NCI-H187 treated with DMSO at 0.1 percent for 48 hours (cell line): ENCODE measurements at regions not wholly inside any gene's neighbourhood (a gene's known extent, or its start where the extent isn't known, plus 50 kb on each side); places are given as distances from the start of the nearest gene placed in this dataset.

ENCODE experiments used
- DNase-seq: peaks from one replicate; lab custom pipeline; 2025; lab: John Stamatoyannopoulos, UW

GRCh38 chr10:124302951-124303505 is 115.7 kb downstream of the OAT start:
- DNase-seq, result no peak

DNA sequence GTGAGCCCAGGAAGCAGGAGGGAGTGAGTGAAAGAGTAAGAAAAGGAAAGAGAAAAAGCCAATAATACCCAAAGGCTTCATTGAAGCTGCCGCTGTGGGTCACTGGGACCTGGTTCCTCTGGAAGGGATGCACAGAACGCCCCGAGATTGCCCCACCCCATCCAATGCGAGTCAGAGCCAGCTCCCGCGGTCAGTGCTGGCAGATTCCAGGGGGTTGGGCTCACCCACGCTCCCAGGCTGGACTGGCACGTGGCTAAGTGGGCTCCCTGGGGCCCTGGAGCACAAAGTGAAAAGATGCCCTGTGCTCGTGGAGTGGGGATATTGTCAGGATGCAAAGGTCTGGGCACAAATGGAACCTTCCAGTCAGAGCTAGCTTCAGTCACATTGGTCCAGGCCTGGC is 117.0 kb downstream of the OAT start:
- DNase-seq, result no peak

- DNase-seq, result no peak
Measured at GRCh38 chr10:124300735-124301134, 118.0 kb downstream of the OAT start.

- DNase-seq, result no peak
Measured at GRCh38 chr10:124300224-124300623, 118.5 kb downstream of the OAT start.

- no peak for DNase-seq
Measured at GRCh38 chr10:124299696-124300095, 119.0 kb downstream of the OAT start.

DNA sequence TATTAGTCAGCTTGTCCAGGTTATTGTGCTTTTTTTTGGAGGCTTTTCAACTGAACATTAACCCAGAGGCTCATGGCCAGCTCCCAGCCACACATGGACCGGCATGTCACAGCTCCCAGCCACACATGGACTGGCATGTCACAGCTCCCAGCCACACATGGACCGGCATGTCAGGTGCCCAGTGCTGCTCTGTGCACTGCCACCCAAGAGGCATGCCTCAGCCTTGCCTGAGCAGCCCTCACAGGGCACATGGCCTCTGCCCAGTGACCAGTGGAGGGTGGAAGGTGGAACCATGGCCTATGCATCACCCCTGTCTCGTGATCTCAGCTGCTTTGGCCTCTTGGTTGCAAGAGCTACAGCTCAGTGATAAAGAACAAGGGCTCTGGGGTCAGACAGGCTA is 119.8 kb downstream of the OAT start:
- no peak for DNase-seq

DNA sequence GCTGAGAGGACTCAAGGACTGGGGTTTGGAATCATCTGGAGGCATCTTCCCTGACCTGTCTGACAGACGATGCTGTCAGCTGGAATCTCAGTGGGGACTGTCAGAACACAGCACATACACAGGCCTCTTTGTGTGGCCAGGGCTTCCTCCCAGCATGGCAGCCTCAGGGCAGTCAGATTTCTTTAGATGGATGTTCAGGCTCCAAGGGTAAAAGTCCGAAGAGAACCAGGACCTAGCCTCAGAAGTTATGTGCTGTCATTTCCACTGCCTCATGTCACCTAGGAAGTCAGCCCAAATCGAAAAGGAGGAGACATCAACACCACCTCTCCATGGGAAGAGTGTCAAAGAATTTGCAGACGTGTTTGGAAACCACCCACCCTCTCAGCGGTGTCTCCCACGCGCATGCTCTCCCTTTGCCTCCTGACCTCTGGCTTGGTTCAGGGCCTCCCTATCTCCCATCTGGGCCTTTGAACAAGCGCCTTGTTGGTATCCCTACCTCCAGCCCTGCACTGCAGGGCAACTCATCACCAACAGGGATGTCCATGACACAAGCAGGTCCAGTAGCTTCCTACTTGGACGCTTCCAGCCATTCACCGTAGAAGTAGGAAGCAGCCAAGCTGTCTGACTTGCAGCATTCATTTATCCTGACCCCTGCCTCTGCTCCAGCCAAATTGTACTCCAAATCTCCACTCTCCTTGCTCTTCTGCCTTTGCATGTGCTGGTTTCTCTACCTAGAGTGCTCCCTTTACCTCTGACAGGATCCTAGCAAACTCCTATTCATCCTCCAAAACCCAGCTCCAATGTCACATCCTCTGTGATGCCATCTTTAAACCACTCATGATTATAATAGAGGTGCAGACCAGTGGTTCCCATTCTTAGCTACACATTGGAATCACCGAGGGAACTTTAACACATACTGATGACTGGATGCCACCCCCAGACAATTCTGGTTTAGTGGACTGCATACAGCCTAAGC is 121.6 kb downstream of the OAT start:
- no peak for DNase-seq

- DNase-seq, result no peak
Measured at GRCh38 chr10:124296121-124296812, 122.5 kb downstream of the OAT start.

DNA sequence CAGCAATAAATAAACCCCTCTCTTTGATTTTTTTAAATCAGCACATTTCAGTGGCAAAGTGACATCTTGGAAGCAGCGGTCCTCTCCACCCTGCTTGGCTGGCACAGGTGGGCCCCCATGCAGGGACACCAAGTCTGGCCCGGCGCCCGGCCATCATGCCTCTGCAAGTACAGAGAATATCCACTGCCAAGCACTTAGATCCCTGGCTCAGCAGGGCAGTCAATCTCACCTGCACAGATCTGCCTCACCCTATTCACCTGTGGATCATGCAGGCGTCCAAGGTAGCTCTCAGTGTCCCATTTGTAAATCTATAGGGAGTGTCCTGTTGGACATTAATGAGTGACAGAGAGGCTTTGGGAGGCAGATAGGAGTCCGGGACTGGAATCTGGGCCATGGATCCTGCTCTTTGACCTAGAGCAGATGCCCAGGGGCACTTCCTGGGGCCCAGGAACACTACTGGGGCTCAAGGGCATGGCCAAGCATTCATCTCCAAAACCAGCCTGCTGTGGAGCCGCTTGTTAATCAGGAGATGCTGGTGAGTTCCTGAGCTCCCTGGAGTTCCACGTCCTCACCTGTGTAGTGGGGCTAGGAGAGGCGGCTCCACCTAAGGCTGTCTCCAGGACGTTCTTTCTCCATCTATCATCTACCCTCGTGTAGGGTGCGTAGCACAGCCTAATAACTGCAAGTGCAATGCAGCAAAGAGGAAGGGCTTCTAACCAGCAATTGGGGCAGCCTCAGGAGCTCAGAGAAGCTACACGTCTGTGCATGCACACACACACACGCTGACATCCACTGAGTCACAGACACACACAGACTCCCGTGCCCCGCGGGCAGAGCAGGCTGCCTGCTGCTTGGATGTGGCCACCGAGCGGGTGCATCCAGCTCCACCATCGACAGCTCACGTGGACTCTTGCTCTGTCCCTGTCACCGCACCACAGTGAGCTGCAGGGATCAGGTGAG is 123.6 kb downstream of the OAT start:
- no peak for DNase-seq

DNA sequence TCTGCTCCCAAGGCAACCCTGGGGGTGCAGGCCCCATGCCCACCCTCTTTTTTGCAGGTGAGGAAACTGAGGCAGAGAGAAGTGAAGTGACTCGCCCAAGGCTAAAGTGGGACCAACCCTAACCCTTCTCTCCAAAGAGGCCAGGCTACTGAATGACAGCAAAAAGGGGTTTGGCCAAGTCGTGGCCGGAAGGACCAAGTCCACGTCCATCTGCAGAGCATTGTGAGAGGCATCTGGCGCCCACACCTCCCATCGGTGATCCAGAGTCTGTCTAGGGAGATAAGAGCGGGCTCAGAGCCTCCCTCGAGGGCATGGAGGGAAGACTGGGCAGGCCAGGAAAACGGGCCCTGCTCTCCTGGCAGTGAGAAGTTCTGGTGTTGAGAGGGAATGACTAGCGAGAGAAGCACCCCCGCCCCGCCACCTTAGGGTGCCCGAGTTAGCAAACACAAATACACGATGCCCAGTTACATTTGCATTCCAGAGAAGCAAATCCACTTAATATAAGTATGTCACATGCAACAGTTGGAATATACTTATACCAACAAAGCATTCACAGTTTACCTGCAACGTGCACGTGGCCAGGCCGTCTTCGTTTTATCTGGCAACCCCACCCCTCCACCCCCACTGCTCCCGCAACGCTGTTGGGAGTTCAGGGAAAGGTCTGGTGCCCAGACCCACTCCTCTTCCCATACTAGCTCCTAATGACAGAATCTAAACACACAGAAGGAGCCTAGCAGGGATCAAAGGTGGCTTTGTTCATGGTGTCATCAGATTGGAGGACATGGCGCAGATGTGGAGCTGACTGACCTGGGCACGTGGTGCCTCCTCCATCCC is 124.9 kb downstream of the OAT start:
- no peak for DNase-seq

- DNase-seq, result no peak
Measured at GRCh38 chr10:124292911-124293615, 125.7 kb downstream of the OAT start.

DNA sequence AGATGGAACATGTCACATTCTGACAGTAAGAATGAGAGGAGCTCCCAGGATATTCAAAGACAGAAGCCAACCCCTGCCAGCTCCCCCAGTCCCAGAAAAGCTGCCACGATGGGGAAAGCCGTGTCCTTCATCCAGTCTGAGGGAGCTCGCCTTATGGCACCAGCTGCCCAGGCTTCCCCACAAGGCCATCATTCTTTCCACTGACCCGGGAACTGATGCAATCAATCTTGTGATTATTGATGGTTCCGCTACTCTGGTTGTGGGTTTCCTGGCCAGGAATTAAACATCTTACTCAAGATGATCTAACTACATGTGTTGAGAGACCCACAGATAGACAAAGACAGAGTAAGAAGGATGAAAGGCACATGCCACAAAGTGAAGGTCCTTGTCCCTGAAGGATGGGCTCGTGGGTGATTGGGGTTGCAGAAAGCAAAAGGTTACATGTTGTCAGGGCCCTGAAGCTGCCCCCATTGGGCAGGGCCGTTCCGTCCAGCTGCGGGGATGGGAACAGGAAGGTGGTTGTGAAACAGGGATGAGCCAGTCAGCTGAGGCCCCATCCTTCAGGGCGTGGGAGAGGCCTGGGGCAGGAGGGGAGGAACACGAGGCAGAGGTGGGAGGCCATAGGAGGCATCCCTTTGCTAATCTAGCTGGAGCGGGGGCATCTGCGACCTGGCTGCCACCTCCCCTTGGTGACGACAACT is 127.6 kb downstream of the OAT start:
- no peak for DNase-seq

DNA sequence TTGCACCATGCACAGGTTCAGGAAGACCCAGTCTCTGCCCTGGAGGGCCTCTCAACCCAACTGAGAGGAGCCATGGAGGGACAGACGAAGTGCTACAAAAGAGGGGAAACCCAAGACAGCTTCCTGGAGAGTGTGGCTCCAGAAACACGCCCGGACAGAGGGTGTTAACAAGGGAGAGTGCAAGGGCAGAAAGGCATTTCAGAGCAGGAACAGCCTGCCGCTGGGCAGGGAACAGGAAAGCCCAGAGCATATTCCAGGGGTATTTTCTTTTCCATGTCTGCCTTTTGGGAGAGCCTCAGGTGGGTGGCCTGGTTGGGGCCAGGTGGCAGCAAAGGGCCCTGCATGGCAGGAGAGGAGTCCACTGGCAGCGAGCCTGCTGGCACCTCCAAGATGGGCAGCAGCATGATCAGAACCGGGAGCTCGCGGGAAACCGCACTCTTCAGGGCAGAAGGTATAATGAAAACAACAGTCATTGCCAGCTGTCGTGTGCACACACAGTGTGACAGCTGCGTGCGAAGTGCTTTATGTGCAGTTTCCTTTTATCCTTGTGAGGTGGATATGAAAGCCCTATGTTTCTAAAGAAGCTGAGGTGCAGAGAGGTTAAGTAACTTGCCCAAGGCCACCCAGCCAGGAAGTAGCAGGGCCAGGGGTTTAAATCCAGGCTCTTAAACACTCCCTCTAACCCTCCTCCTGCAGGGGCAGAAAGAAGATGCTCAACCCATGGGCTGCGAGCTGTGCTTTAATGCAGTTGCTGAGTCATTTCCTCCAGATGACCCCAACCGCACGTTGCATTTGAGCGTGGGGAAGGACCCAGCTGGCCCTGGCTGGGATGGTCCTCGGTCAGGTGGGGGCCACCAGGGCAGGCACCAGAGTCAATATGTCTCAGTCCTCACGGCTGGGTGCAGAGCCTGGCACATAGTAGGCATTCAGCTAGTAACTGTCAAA is 128.6 kb downstream of the OAT start:
- DNase-seq, result no peak

DNA sequence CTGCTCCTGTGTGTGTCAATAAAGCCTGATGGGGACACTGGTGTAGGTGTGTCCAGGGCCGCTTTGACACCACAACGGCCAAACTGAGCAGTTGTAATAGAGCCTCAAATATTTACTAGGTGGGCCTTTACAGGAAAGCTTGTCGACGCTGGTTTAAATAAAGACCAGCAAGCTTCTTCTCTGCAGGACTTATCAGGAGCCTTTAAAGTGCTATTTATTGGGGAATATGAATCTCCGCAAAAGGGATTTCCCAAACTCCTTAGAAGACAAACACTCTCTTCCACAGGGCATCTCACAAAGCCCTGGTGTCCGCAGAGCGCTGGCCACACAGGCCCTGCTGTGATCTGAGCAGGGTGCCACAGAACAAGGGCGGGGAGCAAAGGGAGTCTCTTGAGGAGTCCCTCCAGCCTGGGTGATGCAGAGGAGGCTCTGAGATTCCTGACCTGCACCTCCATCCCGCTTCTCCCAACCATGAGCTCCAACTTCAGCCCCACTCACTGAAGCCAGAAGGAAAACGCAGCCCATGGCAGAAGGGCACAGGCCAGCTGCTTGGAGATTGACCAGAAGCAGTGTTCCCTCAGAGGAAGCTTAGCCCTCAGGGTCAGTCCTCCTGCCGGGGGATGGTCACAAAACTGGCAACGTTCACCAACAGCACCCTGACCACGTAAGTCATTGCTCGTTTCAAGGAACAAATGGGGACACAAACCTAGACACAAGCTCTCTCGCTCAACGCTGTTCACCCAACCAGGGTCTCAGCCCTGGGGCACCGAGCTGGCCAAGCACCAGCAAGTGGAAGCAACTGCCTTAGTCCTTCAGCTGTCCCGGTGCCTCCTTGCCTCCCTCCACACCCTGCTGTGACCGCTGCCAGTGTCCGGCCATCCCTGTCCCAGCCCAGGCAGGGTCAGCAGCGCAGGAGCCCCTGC is 129.5 kb downstream of the OAT start:
- DNase-seq, result no peak

DNA sequence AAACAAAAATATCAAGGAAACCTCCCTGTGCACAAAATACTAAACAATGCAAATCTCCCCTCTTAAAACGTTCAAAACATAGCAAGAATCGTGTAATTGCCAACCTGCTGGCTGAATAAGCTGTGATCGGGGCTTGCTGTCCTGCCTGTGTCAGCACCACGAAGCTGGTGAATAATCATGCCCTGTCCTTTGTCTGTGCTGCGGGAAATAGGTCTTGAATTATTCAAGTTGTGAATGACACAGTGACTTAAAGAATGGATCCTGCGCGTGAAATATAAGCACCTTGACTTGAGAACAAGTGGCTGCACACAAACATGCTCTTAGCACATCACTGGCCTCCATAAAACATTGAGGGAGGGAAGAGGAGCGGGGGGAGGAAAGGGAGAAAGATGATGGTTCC is 130.2 kb downstream of the OAT start:
- no peak for DNase-seq

GRCh38 chr10:124287791-124288190 is 130.9 kb downstream of the OAT start:
- DNase-seq, result no peak

DNA sequence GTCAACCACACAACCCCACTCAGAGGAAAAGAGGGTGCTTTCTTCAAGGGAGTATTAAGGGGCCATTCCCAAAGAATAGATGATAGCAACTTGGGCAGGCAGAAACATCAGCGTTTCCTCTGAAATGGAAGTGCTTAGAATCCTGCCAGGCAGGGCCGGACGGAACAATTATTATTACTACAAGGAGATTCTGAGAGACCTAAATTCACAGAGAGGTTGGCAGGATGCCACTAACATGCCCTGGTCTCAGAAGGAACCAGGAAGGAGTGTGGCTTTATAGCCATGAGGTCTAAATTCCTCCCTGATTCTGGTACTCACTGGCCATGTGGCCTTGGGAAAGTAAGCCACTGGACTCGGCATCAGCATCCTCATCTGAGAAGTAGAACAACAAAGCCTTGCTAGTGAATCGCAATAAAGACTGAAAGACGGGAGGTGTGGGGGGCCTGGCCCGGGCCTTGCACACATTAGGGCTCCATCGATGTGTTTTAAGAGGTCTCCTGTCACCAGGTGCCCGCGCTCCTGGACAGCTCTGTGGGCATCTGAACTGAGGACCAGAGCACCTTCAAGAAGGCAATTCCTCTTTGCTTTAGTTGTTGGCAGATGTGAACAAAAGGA is 131.5 kb downstream of the OAT start:
- no peak for DNase-seq
